GM12878 (cell line): ENCODE measurements at regions not wholly inside any gene's neighbourhood (a gene's known extent, or its start where the extent isn't known, plus 50 kb on each side); places are given as distances from the start of the nearest gene placed in this dataset.

Experiments used
- ATAC-seq: fragments of 200-7000 bp; cut with Tn5 transposase; 3 replicates; pipeline ENCODE4 v1.9.1; 2020; ENCODE audit warnings: mild to moderate bottlenecking, moderate library complexity
- BruUV-seq: library from RNA; stranded (reverse); fragments of 400-500 nt; replicated peaks from 2 replicates; lab custom pipeline; 2021; lab: Mats Ljungman, UMichigan
- CTCF ChIA-PET: fragments of 300-600 bp; sonication (Branson Sonifier 250); formaldehyde crosslinking; extraction: SDS; loops from one replicate; lab custom pipeline; 2021; ENCODE audit warnings: inconsistent platforms; lab: Yijun Ruan, JAX
- POLR2A ChIA-PET: fragments of 350-600 bp; formaldehyde crosslinking; extraction: SDS; loops from one replicate; lab custom pipeline; 2021; ENCODE audit warnings: inconsistent platforms; lab: Charles Lee
- RAD21 ChIA-PET: fragments of 300-600 bp; sonication (Branson Sonifier 250); formaldehyde crosslinking; loops from one replicate; lab custom pipeline; 2023; ENCODE audit warnings: antibody characterized with exemption; ENCODE audit not compliant: unreplicated experiment; lab: Charles Lee
- SMC1A ChIA-PET: fragments of 300-600 bp; sonication (Branson Sonifier 250); formaldehyde crosslinking; loops from one replicate; lab custom pipeline; 2023; ENCODE audit not compliant: unreplicated experiment, uncharacterized antibody; lab: Charles Lee
- DNase-seq: peaks from one replicate; pipeline ENCODE4 v3.0.0-alpha.2; 2011; ENCODE audit warnings: low read depth, low spot score
- FAIRE-seq: peaks from 3 replicates; lab custom pipeline; 2011; peaks lifted over from hg19 to GRCh38; lab: Jason Lieb, UNC
- H2AFZ ChIP-seq: 2 replicates; pipeline ENCODE4 v1.6.0; 2011; ENCODE audit warnings: low read depth, low read length, control low read depth; ENCODE audit not compliant: control insufficient read depth
- H3K27ac ChIP-seq: 2 replicates; pipeline ENCODE4 v1.5.1; 2011; ENCODE audit warnings: control low read depth; ENCODE audit not compliant: control insufficient read depth, insufficient read depth
- H3K27me3 ChIP-seq, 2 experiments: replicated peaks in 1 of 2; 2 replicates each; pipeline versions ENCODE4 v1.6.0 to v1.6.1; 2011; ENCODE audit warnings: low read length in 1 of 2; ENCODE audit not compliant: control insufficient read depth in 2 of 2, insufficient read depth in 2 of 2
- H3K36me3 ChIP-seq, 2 experiments: 2 replicates each; pipeline ENCODE4 v1.5.1; 2011; ENCODE audit warnings: low read length in 1 of 2; ENCODE audit not compliant: control insufficient read depth in 2 of 2, insufficient read depth in 2 of 2
- H3K4me1 ChIP-seq: 2 replicates; pipeline ENCODE4 v1.6.1; 2011; ENCODE audit warnings: mild to moderate bottlenecking, low read length, moderate library complexity, mixed read lengths; ENCODE audit not compliant: control insufficient read depth, insufficient read depth
- H3K4me2 ChIP-seq: 2 replicates; pipeline ENCODE4 v1.6.0; 2011; ENCODE audit warnings: control low read depth; ENCODE audit not compliant: control insufficient read depth, insufficient read depth
- H3K4me3 ChIP-seq: fragments of 200-600 bp; sonication (generic); 2 replicates; pipeline ENCODE4 v1.5.1; 2016
- H3K79me2 ChIP-seq: 2 replicates; pipeline ENCODE4 v1.6.0; 2011; ENCODE audit warnings: low read length; ENCODE audit not compliant: control insufficient read depth, insufficient read depth
- H3K9ac ChIP-seq: 2 replicates; pipeline ENCODE4 v1.8.0; 2011; ENCODE audit warnings: low read length, control low read depth, mixed read lengths; ENCODE audit not compliant: control insufficient read depth, insufficient read depth
- H3K9me3 ChIP-seq: replicated peaks from 3 replicates; pipeline ENCODE4 v1.5.1; 2011; ENCODE audit warnings: mild to moderate bottlenecking, low read length; ENCODE audit not compliant: control insufficient read depth, insufficient read depth
- H4K20me1 ChIP-seq: 2 replicates; pipeline ENCODE4 v1.6.0; 2011; ENCODE audit not compliant: control insufficient read depth, insufficient read depth
- ATF7 ChIP-seq: fragments of 450-650 bp; IDR thresholded peaks from 2 replicates; pipeline ENCODE4 v1.6.1; 2016; ENCODE audit warnings: low read depth, mild to moderate bottlenecking
- BMI1 ChIP-seq: fragments of 450-650 bp; IDR thresholded peaks from 2 replicates; pipeline ENCODE4 v1.6.1; 2016; ENCODE audit warnings: mild to moderate bottlenecking, moderate library complexity, borderline replicate concordance
- CBX5 ChIP-seq: sonication (generic); IDR thresholded peaks from 2 replicates; pipeline ENCODE4 v1.6.1; 2016; ENCODE audit warnings: low read depth, moderate library complexity, mild to moderate bottlenecking, inconsistent platforms
- ESRRA ChIP-seq: IDR thresholded peaks from 2 replicates; pipeline ENCODE4 v1.6.1; 2012; ENCODE audit warnings: mild to moderate bottlenecking, low read length, improper control_type of control experiment
- KDM1A ChIP-seq: fragments of 200-600 bp; sonication (generic); IDR thresholded peaks from 2 replicates; pipeline ENCODE4 v1.6.1; 2016; ENCODE audit warnings: borderline replicate concordance
- KLF5 ChIP-seq: fragments of 450-650 bp; IDR thresholded peaks from 2 replicates; pipeline ENCODE4 v1.6.1; 2014; ENCODE audit warnings: mild to moderate bottlenecking; ENCODE audit not compliant: partially characterized antibody
- MYB ChIP-seq: fragments of 150-350 bp; IDR thresholded peaks from 2 replicates; pipeline ENCODE4 v1.6.1; 2014; ENCODE audit warnings: mild to moderate bottlenecking, low read depth, low read length, borderline replicate concordance
- MYC ChIP-seq: IDR thresholded peaks from 2 replicates; pipeline ENCODE4 v1.6.1; 2011; ENCODE audit warnings: mild to moderate bottlenecking, low read length, moderate library complexity, inconsistent platforms; ENCODE audit not compliant: insufficient read depth, insufficient replicate concordance, insufficient read length, severe bottlenecking
- NFXL1 ChIP-seq: fragments of 450-650 bp; IDR thresholded peaks from 2 replicates; pipeline ENCODE4 v1.6.1; 2017; ENCODE audit warnings: antibody characterized with exemption, mild to moderate bottlenecking, borderline replicate concordance
- NFYA ChIP-seq: IDR thresholded peaks from 2 replicates; pipeline ENCODE4 v1.6.1; 2011; ENCODE audit warnings: low read depth, mild to moderate bottlenecking, low read length, improper control_type of control experiment, borderline replicate concordance
- PML ChIP-seq: IDR thresholded peaks from 2 replicates; pipeline ENCODE4 v1.6.1; 2012; ENCODE audit warnings: low read length, inconsistent platforms
- SMC3 ChIP-seq: IDR thresholded peaks from 2 replicates; pipeline ENCODE4 v1.6.1; 2011; ENCODE audit warnings: low read length, improper control_type of control experiment, borderline replicate concordance
- SP1 ChIP-seq: IDR thresholded peaks from one replicate; pipeline ENCODE4 v1.6.1; 2011; ENCODE audit warnings: low read depth, low read length
- SUZ12 ChIP-seq: fragments of 200-600 bp; sonication (generic); IDR thresholded peaks from one replicate; pipeline ENCODE4 v1.6.1; 2018; ENCODE audit warnings: antibody characterized with exemption, mild to moderate bottlenecking; ENCODE audit not compliant: unreplicated experiment
- TCF3 ChIP-seq: IDR thresholded peaks from 2 replicates; pipeline ENCODE4 v1.6.1; 2012; ENCODE audit warnings: low read depth, mild to moderate bottlenecking, low read length, borderline replicate concordance; ENCODE audit not compliant: insufficient read depth
- ZBED1 ChIP-seq: IDR thresholded peaks from 2 replicates; pipeline ENCODE4 v1.6.1; 2016; ENCODE audit warnings: borderline replicate concordance
- in situ Hi-C: fragments of 300-500 bp; cut with MboI; formaldehyde crosslinking; loops from 9 replicates; pipeline ENCODE4 v1.14.3; 2018; ENCODE audit warnings: mixed read lengths
- intact Hi-C: fragments of 100-400 bp; cut with micrococcal nuclease; formaldehyde crosslinking; loops from one replicate; pipeline ENCODE4 v1.14.2; 2022; ENCODE audit not compliant: unreplicated experiment
- TF ChIP-seq, protein P1 (sequence below): IDR thresholded peaks from 2 replicates; pipeline ENCODE4 v1.6.1; 2012; ENCODE audit warnings: low read depth, low read length, improper control_type of control experiment
- TF ChIP-seq, protein P2 (sequence below): fragments of 150-350 bp; IDR thresholded peaks from 2 replicates; pipeline ENCODE4 v1.6.1; 2016; ENCODE audit warnings: low read depth, low read length
- TF ChIP-seq, protein P3 (sequence below): fragments of 150-350 bp; IDR thresholded peaks from 2 replicates; pipeline ENCODE4 v1.6.1; 2014; ENCODE audit warnings: mild to moderate bottlenecking, low read depth, low read length

DNA sequence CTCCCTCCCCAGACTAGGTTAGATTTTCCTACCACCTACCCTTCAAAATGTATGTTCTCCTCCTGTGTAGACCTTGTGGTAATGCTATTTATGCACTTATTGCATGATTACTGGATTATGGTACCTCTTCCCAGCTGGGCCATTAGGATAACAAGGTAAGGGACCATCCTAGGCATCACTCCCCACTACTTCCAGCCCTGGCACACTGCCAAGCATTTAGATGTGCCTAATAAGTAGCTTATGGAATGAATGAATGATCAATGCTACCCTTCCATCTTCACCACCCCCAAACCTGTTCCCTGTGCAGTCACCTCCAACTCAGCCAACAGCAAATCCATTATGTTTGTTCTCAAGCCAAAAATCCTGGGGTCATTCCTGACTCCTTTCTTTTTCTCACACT, 93.4 kb downstream of the C1QL2 start:
- POLR2A ChIA-PET, result no interaction called here
- no peak for ATAC-seq
- BruUV-seq, result no TSS peak

More for the DNA sequence above, 93.4 kb downstream of the C1QL2 start:
- Histone ChIP-seq H3K4me3 (no peak overlapping the region), H3K79me2 (no peaks in the 10 kb centered on the region), H2AFZ (no peak overlapping the region), H3K9ac (no peak overlapping the region), H3K4me2 (no peak overlapping the region), H3K9me3 (no peaks in the 10 kb centered on the region), H3K27ac (no peak overlapping the region), H3K27me3 (no peaks in the 10 kb centered on the region; a peak in 1 of 4 replicates), H3K4me1 (no peaks in the 10 kb centered on the region), H3K36me3 (no peaks in the 10 kb centered on the region), H4K20me1 (no peaks in the 10 kb centered on the region)
- FAIRE-seq, result no peak
- ChIA-PET SMC1A (interaction anchor here (0.6 kb wide), 1 partner anchor 124 kb away, joined by 3 read pairs; no protein-coding TSS in a partner anchor), CTCF (no interaction called here), RAD21 (no interaction called here)
- no peak for DNase-seq
- intact Hi-C loops, result no loop called here
- in situ Hi-C loops, result no loop called here
- TF ChIP-seq ATF7 (no peak), CBX5 (no peak), ZBED1 (no peak), KLF5 (no peak), MYC (no peak), MYB (no peak), SP1 (no peak), NFYA (no peak), PML (no peak), TCF3 (no peak), NFXL1 (no peak), BMI1 (no peak), KDM1A (no peak), SMC3 (no peak), ESRRA (no peak), SUZ12 (no peak)
- TF ChIP-seq, protein P1, sequence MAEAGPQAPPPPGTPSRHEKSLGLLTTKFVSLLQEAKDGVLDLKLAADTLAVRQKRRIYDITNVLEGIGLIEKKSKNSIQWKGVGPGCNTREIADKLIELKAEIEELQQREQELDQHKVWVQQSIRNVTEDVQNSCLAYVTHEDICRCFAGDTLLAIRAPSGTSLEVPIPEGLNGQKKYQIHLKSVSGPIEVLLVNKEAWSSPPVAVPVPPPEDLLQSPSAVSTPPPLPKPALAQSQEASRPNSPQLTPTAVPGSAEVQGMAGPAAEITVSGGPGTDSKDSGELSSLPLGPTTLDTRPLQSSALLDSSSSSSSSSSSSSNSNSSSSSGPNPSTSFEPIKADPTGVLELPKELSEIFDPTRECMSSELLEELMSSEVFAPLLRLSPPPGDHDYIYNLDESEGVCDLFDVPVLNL, result no peak
- TF ChIP-seq, protein P2, sequence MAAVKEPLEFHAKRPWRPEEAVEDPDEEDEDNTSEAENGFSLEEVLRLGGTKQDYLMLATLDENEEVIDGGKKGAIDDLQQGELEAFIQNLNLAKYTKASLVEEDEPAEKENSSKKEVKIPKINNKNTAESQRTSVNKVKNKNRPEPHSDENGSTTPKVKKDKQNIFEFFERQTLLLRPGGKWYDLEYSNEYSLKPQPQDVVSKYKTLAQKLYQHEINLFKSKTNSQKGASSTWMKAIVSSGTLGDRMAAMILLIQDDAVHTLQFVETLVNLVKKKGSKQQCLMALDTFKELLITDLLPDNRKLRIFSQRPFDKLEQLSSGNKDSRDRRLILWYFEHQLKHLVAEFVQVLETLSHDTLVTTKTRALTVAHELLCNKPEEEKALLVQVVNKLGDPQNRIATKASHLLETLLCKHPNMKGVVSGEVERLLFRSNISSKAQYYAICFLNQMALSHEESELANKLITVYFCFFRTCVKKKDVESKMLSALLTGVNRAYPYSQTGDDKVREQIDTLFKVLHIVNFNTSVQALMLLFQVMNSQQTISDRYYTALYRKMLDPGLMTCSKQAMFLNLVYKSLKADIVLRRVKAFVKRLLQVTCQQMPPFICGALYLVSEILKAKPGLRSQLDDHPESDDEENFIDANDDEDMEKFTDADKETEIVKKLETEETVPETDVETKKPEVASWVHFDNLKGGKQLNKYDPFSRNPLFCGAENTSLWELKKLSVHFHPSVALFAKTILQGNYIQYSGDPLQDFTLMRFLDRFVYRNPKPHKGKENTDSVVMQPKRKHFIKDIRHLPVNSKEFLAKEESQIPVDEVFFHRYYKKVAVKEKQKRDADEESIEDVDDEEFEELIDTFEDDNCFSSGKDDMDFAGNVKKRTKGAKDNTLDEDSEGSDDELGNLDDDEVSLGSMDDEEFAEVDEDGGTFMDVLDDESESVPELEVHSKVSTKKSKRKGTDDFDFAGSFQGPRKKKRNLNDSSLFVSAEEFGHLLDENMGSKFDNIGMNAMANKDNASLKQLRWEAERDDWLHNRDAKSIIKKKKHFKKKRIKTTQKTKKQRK, result no peak
- TF ChIP-seq, protein P3, sequence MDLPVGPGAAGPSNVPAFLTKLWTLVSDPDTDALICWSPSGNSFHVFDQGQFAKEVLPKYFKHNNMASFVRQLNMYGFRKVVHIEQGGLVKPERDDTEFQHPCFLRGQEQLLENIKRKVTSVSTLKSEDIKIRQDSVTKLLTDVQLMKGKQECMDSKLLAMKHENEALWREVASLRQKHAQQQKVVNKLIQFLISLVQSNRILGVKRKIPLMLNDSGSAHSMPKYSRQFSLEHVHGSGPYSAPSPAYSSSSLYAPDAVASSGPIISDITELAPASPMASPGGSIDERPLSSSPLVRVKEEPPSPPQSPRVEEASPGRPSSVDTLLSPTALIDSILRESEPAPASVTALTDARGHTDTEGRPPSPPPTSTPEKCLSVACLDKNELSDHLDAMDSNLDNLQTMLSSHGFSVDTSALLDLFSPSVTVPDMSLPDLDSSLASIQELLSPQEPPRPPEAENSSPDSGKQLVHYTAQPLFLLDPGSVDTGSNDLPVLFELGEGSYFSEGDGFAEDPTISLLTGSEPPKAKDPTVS, result no peak
